Body of pancreas (tissue), 4 donors: ENCODE measurements at regions not wholly inside any gene's neighbourhood (a gene's known extent, or its start where the extent isn't known, plus 50 kb on each side); places are given as distances from the start of the nearest gene placed in this dataset.

Experiments used
- CTCF ChIP-seq, 7 experiments: fragments of 450-650 bp in 4 of 7; fragments of 200-600 bp in 3 of 7; sonication (generic) in 3 of 7; IDR thresholded peaks; one replicate each; pipeline ENCODE4 v1.5.1; 2016 to 2019; ENCODE audit warnings: antibody characterized with exemption in 7 of 7
- POLR2A ChIP-seq, 3 donors: fragments of 450-650 bp; IDR thresholded peaks; one replicate each; pipeline ENCODE4 v1.6.1; 2016; ENCODE audit warnings: antibody characterized with exemption in 3 of 3, mild to moderate bottlenecking in 2 of 3

- TF ChIP-seq CTCF (IDR thresholded peaks at IDR 0.05), result no peak
- no peak for TF ChIP-seq POLR2A (IDR thresholded peaks at IDR 0.05)
These were observed 112.2 kb upstream of the ZNF91 start for GRCh38 chr19:23507446-23507845.
